SH-SY5Y (cell line): ENCODE measurements at regions not wholly inside any gene's neighbourhood (a gene's known extent, or its start where the extent isn't known, plus 50 kb on each side); places are given as distances from the start of the nearest gene placed in this dataset.

Experiments used
- GATA2 ChIP-seq: IDR thresholded peaks from 2 replicates; pipeline ENCODE4 v1.6.1; 2011; ENCODE audit warnings: mild to moderate bottlenecking, low read depth, low read length
- GATA3 ChIP-seq: IDR thresholded peaks from 2 replicates; pipeline ENCODE4 v1.6.1; 2011; ENCODE audit warnings: low read depth, mild to moderate bottlenecking, low read length, moderate library complexity

- TF ChIP-seq GATA3 (no peak), GATA2 (no peak)
These were observed 204.2 kb downstream of the CHRM3 start for GRCh38 chr1:239590556-239590955.
